ENCODE measurements at regions not wholly inside any gene's neighbourhood (a gene's known extent, or its start where the extent isn't known, plus 50 kb on each side); places are given as distances from the start of the nearest gene placed in this dataset.

- TF ChIP-seq CTCF (IDR thresholded peaks at IDR 0.05) (no peak), POLR2A (IDR thresholded peaks at IDR 0.05) (no peak)
These were observed 502.1 kb downstream of the RFC3 start for GRCh38 chr13:34320084-34320483.

Data from esophagus squamous epithelium (tissue), 4 donors.